Stomach (tissue), 8 donors: ENCODE measurements at regions not wholly inside any gene's neighbourhood (a gene's known extent, or its start where the extent isn't known, plus 50 kb on each side); places are given as distances from the start of the nearest gene placed in this dataset.

Source experiments
- DNase-seq, 2 donors: peaks; one replicate each; pipeline versions ENCODE4 v3.0.0 to v3.0.0-alpha.2; 2013 to 2019
- H3K27ac ChIP-seq, 5 donors: fragments of 200-600 bp in 4 of 5; sonication (generic) in 4 of 5; one replicate each; pipeline ENCODE4 v1.5.1; 2013 to 2019; ENCODE audit warnings: mild to moderate bottlenecking in 1 of 5, moderate library complexity in 1 of 5
- H3K27me3 ChIP-seq, 3 donors: fragments of 200-600 bp; sonication (generic); one replicate each; pipeline ENCODE4 v1.5.1; 2017 to 2019; ENCODE audit warnings: mixed run types in 1 of 3
- H3K36me3 ChIP-seq, 4 donors: fragments of 200-600 bp; sonication (generic); 1 replicate in 3 of 4; 2 replicates in 1 of 4; pipeline ENCODE4 v1.5.1; 2016 to 2019
- H3K4me1 ChIP-seq, 4 donors: fragments of 200-600 bp; sonication (generic); one replicate each; pipeline ENCODE4 v1.5.1; 2016 to 2019
- H3K4me3 ChIP-seq, 4 donors: fragments of 200-600 bp; sonication (generic) in 3 of 4; one replicate each; pipeline ENCODE4 v1.5.1; 2016 to 2019; ENCODE audit warnings: mild to moderate bottlenecking in 1 of 4
- H3K9me3 ChIP-seq, 4 donors: fragments of 200-600 bp; sonication (generic); one replicate each; pipeline ENCODE4 v1.5.1; 2016 to 2019
- EP300 ChIP-seq: sonication (generic); formaldehyde crosslinking; IDR thresholded peaks from one replicate; pipeline ENCODE4 v1.6.1; 2017; ENCODE audit warnings: antibody characterized with exemption
- POLR2A ChIP-seq, 4 donors: fragments of 450-650 bp; IDR thresholded peaks; one replicate each; pipeline ENCODE4 v1.6.1; 2016; ENCODE audit warnings: antibody characterized with exemption in 4 of 4, control low read depth in 2 of 4, mild to moderate bottlenecking in 1 of 4, moderate library complexity in 1 of 4
- POLR2AphosphoS5 ChIP-seq, 3 donors: sonication (generic); formaldehyde crosslinking; IDR thresholded peaks; one replicate each; pipeline ENCODE4 v1.6.1; 2016; ENCODE audit warnings: antibody characterized with exemption in 3 of 3
- WGBS, 5 donors: extraction: QIAGEN DNeasy Blood & Tissue Kit in 3 of 5; methylation state at CpG; one replicate each; pipeline versions ENCODE4 v1.1.5 to v1.1.7; 2013 to 2018; 5-methylcytosine and 5-hydroxymethylcytosine counted together
- intact Hi-C: fragments of 100-400 bp; cut with DNase I; formaldehyde crosslinking; loops from one replicate; pipeline ENCODE4 v1.15.1; 2023; ENCODE audit warnings: low total_unique reads
- TF ChIP-seq, protein P1 (sequence below), 7 experiments: fragments of 450-650 bp in 4 of 7; fragments of 200-600 bp in 3 of 7; sonication (generic) in 3 of 7; IDR thresholded peaks; one replicate each; pipeline ENCODE4 v1.5.1; 2016 to 2019; ENCODE audit warnings: antibody characterized with exemption in 7 of 7, control low read depth in 2 of 7, mild to moderate bottlenecking in 1 of 7
- donor health status: healthy with polysubstance abuse.
- donor health status: Bipolar disorder and iron deficiency.
- donor health status: healthy.

DNA sequence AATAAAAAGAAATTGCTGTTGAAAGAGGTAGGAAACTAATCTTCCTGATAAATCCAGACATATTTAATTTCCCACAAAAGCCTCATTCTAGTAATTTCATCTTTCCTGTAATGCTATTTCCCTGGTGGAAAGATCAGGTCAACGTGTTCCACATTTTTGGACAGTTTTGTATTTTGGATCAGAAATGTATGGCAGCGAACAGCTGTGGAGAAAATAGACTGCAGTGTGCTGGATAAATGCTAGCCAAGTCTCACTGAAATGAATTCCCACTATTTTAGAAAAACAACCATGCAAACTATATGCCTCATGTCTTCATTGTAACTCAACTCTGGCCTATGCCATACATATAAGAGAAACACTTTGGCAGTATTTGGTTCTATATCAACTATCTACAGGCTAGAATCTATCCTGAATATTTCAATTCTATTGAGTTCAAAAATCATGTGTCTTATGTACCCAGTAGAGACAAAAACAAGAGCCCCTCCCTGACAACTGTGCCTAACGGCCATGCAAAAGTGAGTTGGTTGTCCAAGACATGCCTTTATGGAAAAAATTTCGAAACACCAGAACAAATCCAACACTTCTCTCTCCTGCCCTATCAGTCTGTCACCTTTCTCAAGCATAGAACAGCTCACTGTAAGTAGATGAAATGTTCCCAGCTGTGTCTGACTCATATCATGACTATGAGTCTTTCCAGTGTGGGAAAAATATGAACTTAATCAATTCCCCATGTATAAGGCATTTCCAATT is 191.3 kb upstream of the NREP start:
- TF ChIP-seq POLR2A (IDR thresholded peaks at IDR 0.05) (no peak), EP300 (no peak), POLR2AphosphoS5 (IDR thresholded peaks at IDR 0.05) (no peak)
- TF ChIP-seq, protein P1, sequence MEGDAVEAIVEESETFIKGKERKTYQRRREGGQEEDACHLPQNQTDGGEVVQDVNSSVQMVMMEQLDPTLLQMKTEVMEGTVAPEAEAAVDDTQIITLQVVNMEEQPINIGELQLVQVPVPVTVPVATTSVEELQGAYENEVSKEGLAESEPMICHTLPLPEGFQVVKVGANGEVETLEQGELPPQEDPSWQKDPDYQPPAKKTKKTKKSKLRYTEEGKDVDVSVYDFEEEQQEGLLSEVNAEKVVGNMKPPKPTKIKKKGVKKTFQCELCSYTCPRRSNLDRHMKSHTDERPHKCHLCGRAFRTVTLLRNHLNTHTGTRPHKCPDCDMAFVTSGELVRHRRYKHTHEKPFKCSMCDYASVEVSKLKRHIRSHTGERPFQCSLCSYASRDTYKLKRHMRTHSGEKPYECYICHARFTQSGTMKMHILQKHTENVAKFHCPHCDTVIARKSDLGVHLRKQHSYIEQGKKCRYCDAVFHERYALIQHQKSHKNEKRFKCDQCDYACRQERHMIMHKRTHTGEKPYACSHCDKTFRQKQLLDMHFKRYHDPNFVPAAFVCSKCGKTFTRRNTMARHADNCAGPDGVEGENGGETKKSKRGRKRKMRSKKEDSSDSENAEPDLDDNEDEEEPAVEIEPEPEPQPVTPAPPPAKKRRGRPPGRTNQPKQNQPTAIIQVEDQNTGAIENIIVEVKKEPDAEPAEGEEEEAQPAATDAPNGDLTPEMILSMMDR (IDR thresholded peaks at IDR 0.05) = no peak
- H3K36me3 ChIP-seq = no peaks in the 10 kb centered on the region
- H3K27me3 ChIP-seq = no peaks in the 10 kb centered on the region
- no peaks in the 10 kb centered on the region for H3K9me3 ChIP-seq
- no peak overlapping the region for H3K4me3 ChIP-seq
- 61 to 82% (median 76%) methylated on average over 4 of the region's 4 CpGs for WGBS, 5 donors
- intact Hi-C loops = no loop called here
- no peak overlapping the region for H3K27ac ChIP-seq
- peak in 1 of 2 donors; percentile 25 for DNase-seq
- no peaks in the 10 kb centered on the region for H3K4me1 ChIP-seq

DNA sequence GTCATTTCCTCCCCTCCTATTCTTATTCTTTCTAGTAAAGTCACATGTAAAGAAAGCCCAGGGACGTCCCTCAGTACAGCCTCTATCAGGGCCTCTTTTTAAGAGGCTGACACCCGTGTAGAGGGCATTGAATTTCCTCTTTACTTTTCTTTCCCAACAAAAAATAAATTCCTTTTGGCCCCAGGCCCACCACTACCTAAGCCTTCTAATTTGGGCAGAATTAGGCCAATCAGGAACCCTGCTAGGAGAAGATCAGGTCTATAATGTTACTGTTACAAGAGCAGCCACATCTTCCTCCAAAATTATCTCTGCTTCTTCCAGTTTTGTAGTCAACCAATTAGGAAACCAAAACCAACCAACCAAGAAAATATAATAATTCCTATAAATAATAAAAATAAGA is 189.6 kb upstream of the NREP start:
- Histone ChIP-seq H3K27ac (no peak overlapping the region), H3K27me3 (no peaks in the 10 kb centered on the region), H3K4me3 (no peak overlapping the region), H3K4me1 (no peaks in the 10 kb centered on the region), H3K36me3 (no peaks in the 10 kb centered on the region), H3K9me3 (no peaks in the 10 kb centered on the region)
- no peak for TF ChIP-seq POLR2AphosphoS5 (IDR thresholded peaks at IDR 0.05)
- TF ChIP-seq EP300 = no peak
- TF ChIP-seq, protein P1 (IDR thresholded peaks at IDR 0.05) = no peak
- TF ChIP-seq POLR2A (IDR thresholded peaks at IDR 0.05) = no peak
- 66 to 82% (median 75%) methylated on average over 2 of the region's 2 CpGs for WGBS, 5 donors
- no peak for DNase-seq
- intact Hi-C loops = no loop called here

DNA sequence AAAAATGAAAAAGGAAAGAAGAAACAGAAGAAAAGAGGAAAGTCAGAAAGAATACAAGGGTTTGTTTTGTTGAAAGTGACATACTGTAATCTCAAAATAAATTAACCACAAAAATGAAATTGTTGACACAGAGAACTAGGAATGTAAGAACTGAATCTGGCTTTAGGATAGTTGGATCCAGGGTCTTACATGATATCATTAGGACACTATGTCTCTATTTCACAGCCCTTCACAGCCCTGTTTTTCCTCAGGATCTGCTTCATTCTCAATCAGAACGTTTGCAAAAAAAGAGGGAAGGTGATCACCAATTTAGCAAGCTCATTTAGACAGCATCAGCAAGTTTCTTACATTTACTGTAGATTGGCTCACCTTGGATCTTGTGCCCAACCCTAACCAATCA is 188.5 kb upstream of the NREP start:
- 26 to 65% (median 42%) methylated on average over 1 of the region's 1 CpG for WGBS, 5 donors
- no peak for DNase-seq
- no peaks in the 10 kb centered on the region for H3K36me3 ChIP-seq
- TF ChIP-seq POLR2AphosphoS5 (IDR thresholded peaks at IDR 0.05) = no peak
- H3K4me1 ChIP-seq = no peaks in the 10 kb centered on the region
- intact Hi-C loops = no loop called here
- no peaks in the 10 kb centered on the region for H3K27me3 ChIP-seq
- H3K27ac ChIP-seq = no peak overlapping the region
- H3K4me3 ChIP-seq = no peak overlapping the region
- H3K9me3 ChIP-seq = no peaks in the 10 kb centered on the region

DNA sequence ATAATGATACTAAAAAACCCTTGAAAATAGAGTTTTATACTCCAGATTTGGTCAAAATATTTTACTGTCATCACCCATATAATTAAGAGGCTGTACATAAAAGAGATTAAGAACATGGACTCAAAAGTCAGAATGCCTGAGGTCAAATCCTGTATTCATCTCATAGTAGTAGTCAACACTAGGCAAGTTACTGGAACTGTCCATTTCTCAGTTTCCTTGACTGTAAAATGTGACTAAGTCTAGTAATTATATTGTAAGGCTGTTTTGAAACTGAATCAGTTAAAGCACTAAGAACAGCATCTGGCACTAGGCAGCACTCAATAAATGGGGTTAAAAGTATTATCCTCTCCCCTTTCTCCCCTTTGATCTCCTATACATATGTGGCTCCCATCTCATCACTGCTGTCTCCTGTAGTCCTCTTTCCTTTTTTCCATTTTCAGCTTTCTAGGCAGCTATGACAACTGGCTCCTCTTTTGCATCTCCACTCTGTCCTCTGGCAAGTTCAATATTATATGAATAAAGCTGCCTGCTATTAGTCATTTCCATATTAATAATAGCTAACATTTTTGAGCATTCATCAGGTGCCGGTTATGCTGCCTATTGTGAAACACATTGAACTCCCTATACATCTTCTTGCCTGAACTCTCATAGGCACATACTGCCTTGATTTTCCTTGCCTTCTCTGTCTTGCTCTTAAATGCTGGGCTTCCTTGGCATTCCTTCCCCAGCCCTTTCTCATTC is 185.8 kb upstream of the NREP start:
- Histone ChIP-seq H3K4me3 (no peak overlapping the region), H3K27me3 (no peaks in the 10 kb centered on the region), H3K9me3 (no peaks in the 10 kb centered on the region), H3K27ac (no peak overlapping the region), H3K36me3 (no peaks in the 10 kb centered on the region), H3K4me1 (no peaks in the 10 kb centered on the region)
- no peak for TF ChIP-seq POLR2A (IDR thresholded peaks at IDR 0.05)
- TF ChIP-seq EP300 = no peak
- TF ChIP-seq, protein P1 (IDR thresholded peaks at IDR 0.05) = no peak
- no peak for TF ChIP-seq POLR2AphosphoS5 (IDR thresholded peaks at IDR 0.05)
- intact Hi-C loops = no loop called here
- no peak for DNase-seq
- 92 to 96% (median 94%) methylated on average over 1 of the region's 1 CpG for WGBS, 5 donors

DNA sequence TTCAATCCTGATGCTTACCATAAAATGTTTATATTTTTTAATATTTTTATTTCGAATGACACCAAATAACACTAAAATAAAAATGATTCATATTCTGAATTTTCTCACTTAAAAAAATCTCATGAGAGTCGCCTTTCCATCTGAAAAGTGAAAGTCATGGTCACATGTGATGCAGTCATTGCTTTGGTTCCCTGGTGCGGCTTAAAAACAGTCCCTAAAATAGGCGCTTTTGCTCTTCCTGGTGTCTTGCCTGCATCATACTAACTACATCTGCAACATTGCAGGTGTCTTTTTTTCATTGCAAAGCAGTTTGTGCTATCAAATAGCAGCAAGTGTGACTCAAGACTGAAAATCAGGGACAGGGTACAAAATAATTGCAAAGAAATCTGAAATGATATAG is 185.2 kb upstream of the NREP start:
- 87 to 91% (median 90%) methylated on average over 4 of the region's 4 CpGs for WGBS, 5 donors
- TF ChIP-seq, protein P1 (IDR thresholded peaks at IDR 0.05) = no peak
- TF ChIP-seq POLR2AphosphoS5 (IDR thresholded peaks at IDR 0.05) (no peak), POLR2A (IDR thresholded peaks at IDR 0.05) (no peak), EP300 (no peak)
- H3K27ac ChIP-seq = no peak overlapping the region
- no peak for DNase-seq
- H3K27me3 ChIP-seq = no peaks in the 10 kb centered on the region
- H3K9me3 ChIP-seq = no peaks in the 10 kb centered on the region
- H3K4me3 ChIP-seq = no peak overlapping the region
- H3K36me3 ChIP-seq = no peaks in the 10 kb centered on the region
- H3K4me1 ChIP-seq = no peaks in the 10 kb centered on the region
- intact Hi-C loops = no loop called here
